ENCODE measurements at regions not wholly inside any gene's neighbourhood (a gene's known extent, or its start where the extent isn't known, plus 50 kb on each side); places are given as distances from the start of the nearest gene placed in this dataset.

DNA sequence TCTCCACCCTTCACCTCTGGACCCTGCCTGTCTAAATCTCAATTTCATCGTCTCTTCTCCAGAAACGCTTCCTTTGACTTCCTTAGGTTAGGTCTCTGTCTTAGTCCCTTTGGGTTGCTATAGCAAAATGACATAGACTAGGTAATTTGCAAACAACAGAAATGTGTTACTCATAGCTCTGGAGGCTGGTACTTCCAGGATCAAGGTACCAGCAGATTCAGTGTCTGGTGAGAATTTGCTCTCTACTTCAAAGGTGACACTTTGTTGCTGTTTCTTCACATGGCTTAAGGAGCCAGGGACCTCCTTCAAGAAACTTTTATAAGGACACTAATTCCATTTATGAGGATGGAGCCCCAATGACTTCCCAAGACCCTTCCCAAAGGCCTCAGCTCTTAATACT, 145.1 kb upstream of the IMPG1 start:
- TF ChIP-seq GABPA (IDR thresholded peaks at IDR 0.05; ENCODE audit: low read depth) = no peak
- TF ChIP-seq, protein P1, sequence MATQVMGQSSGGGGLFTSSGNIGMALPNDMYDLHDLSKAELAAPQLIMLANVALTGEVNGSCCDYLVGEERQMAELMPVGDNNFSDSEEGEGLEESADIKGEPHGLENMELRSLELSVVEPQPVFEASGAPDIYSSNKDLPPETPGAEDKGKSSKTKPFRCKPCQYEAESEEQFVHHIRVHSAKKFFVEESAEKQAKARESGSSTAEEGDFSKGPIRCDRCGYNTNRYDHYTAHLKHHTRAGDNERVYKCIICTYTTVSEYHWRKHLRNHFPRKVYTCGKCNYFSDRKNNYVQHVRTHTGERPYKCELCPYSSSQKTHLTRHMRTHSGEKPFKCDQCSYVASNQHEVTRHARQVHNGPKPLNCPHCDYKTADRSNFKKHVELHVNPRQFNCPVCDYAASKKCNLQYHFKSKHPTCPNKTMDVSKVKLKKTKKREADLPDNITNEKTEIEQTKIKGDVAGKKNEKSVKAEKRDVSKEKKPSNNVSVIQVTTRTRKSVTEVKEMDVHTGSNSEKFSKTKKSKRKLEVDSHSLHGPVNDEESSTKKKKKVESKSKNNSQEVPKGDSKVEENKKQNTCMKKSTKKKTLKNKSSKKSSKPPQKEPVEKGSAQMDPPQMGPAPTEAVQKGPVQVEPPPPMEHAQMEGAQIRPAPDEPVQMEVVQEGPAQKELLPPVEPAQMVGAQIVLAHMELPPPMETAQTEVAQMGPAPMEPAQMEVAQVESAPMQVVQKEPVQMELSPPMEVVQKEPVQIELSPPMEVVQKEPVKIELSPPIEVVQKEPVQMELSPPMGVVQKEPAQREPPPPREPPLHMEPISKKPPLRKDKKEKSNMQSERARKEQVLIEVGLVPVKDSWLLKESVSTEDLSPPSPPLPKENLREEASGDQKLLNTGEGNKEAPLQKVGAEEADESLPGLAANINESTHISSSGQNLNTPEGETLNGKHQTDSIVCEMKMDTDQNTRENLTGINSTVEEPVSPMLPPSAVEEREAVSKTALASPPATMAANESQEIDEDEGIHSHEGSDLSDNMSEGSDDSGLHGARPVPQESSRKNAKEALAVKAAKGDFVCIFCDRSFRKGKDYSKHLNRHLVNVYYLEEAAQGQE (IDR thresholded peaks at IDR 0.05; ENCODE audit: insufficient replicate concordance, low read depth) = no peak
- TF ChIP-seq SPI1 (IDR thresholded peaks at IDR 0.05; ENCODE audit: borderline replicate concordance, low read depth) = no peak
- TF ChIP-seq POLR2AphosphoS5 (IDR thresholded peaks at IDR 0.05; ENCODE audit: low read depth) = no peak
- TF ChIP-seq, protein P2, sequence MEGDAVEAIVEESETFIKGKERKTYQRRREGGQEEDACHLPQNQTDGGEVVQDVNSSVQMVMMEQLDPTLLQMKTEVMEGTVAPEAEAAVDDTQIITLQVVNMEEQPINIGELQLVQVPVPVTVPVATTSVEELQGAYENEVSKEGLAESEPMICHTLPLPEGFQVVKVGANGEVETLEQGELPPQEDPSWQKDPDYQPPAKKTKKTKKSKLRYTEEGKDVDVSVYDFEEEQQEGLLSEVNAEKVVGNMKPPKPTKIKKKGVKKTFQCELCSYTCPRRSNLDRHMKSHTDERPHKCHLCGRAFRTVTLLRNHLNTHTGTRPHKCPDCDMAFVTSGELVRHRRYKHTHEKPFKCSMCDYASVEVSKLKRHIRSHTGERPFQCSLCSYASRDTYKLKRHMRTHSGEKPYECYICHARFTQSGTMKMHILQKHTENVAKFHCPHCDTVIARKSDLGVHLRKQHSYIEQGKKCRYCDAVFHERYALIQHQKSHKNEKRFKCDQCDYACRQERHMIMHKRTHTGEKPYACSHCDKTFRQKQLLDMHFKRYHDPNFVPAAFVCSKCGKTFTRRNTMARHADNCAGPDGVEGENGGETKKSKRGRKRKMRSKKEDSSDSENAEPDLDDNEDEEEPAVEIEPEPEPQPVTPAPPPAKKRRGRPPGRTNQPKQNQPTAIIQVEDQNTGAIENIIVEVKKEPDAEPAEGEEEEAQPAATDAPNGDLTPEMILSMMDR (IDR thresholded peaks at IDR 0.05; ENCODE audit: insufficient read depth, low read length) = no peak
- H3K4me3 ChIP-seq (replicated peaks; ENCODE audit: insufficient read depth, low read length) = no peak overlapping the region
- no peak overlapping the region for H3K27ac ChIP-seq (replicated peaks)
- DNase-seq (ENCODE audit: low read depth in 1 of 2, low spot score in 1 of 2) = no peak
- no peaks in the 10 kb centered on the region for H3K27me3 ChIP-seq (ENCODE audit: insufficient read depth, poor library complexity, severe bottlenecking)

DNA sequence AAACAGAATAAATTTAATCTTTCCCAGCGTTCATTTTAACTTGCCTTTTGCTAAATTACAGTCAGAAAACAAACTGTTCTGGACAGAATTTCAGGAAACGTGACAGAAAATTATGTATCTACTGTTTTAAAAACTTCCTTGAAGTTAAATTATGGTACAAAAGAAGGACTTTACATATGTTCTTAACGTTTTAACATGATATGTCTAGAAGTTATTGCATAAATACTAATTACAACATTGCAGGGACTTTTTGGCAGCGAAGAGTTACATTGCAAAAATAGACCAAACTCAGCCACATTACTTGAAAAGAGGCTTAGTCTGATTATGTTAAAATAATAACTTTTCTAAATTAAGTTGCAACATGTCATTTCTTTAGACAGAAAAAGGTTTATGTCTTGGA, 142.1 kb upstream of the IMPG1 start:
- TF ChIP-seq, protein P1 (IDR thresholded peaks at IDR 0.05; ENCODE audit: insufficient replicate concordance, low read depth) = no peak
- Histone ChIP-seq H3K27ac (replicated peaks) (no peak overlapping the region), H3K27me3 (ENCODE audit: insufficient read depth, poor library complexity, severe bottlenecking) (no peaks in the 10 kb centered on the region), H3K4me3 (replicated peaks; ENCODE audit: insufficient read depth, low read length) (no peak overlapping the region)
- no peak for DNase-seq (ENCODE audit: low read depth in 1 of 2, low spot score in 1 of 2)

DNA sequence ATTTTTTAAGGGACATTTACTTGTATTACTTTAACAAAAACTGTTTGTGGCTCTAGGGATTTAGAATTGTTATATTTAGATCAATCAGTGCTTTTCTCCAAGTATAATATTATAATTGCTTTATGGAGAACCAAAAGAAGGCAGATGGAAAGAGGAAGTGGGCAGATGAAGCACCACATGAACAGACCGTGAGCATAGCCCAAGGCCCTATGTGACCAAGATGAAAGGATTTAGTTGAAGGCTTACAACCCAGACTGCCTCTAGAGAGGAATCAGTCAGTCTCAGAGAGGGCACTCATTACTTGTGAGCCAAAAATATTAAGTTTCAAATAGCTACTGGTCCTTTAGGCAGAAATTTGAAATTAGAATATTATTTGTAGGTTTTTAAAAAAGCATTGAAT, 102.3 kb upstream of the IMPG1 start:
- peak; percentile 73 for TF ChIP-seq SPI1 (IDR thresholded peaks at IDR 0.05; ENCODE audit: borderline replicate concordance, low read depth)
- TF ChIP-seq, protein P2 (IDR thresholded peaks at IDR 0.05; ENCODE audit: insufficient read depth, low read length) = no peak
- H3K4me3 ChIP-seq (replicated peaks; ENCODE audit: insufficient read depth, low read length) = no peak overlapping the region
- H3K27me3 ChIP-seq (ENCODE audit: insufficient read depth, poor library complexity, severe bottlenecking) = no peaks in the 10 kb centered on the region
- no peak overlapping the region for H3K27ac ChIP-seq (replicated peaks)
- DNase-seq (ENCODE audit: low read depth in 1 of 2, low spot score in 1 of 2) = peak in 1 of 2 experiments; percentile 1

DNA sequence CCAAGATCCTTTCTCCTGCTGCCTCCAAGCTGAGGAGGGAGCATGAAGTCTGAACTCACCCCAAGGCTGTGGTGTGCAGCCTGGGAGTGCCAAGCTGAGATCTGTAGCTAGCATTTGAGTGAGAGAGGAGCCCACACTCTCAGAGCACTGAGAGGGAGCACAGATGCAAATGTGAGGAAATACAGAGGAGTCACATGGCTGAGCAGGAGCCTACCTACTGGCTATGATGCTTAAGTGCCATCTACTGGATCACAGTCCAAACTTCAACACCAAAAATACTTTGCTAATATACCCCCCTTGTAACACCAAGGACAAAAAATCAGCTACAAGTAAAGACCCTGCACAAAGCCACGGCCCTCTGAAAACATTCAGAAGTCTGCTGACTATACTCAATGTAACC, 94.4 kb upstream of the IMPG1 start:
- H3K27me3 ChIP-seq (ENCODE audit: insufficient read depth, poor library complexity, severe bottlenecking) = no peaks in the 10 kb centered on the region
- DNase-seq (ENCODE audit: low read depth in 1 of 2, low spot score in 1 of 2) = no peak
- TF ChIP-seq, protein P1 (IDR thresholded peaks at IDR 0.05; ENCODE audit: insufficient replicate concordance, low read depth) = no peak
- TF ChIP-seq GABPA (IDR thresholded peaks at IDR 0.05; ENCODE audit: low read depth) (no peak), SPI1 (IDR thresholded peaks at IDR 0.05; ENCODE audit: borderline replicate concordance, low read depth) (no peak), POLR2AphosphoS5 (IDR thresholded peaks at IDR 0.05; ENCODE audit: low read depth) (no peak)
- TF ChIP-seq, protein P2 (IDR thresholded peaks at IDR 0.05; ENCODE audit: insufficient read depth, low read length) = no peak
- no peak overlapping the region for H3K27ac ChIP-seq (replicated peaks)
- no peak overlapping the region for H3K4me3 ChIP-seq (replicated peaks; ENCODE audit: insufficient read depth, low read length)
